Vagina (tissue), 2 donors: ENCODE measurements at regions not wholly inside any gene's neighbourhood (a gene's known extent, or its start where the extent isn't known, plus 50 kb on each side); places are given as distances from the start of the nearest gene placed in this dataset.

Experiments
- POLR2A ChIP-seq, 2 donors: fragments of 450-650 bp; IDR thresholded peaks; one replicate each; pipeline ENCODE4 v1.6.1; 2017; ENCODE audit warnings: antibody characterized with exemption in 2 of 2, mild to moderate bottlenecking in 2 of 2, moderate library complexity in 2 of 2
- TF ChIP-seq, protein P1 (sequence below), 3 experiments: fragments of 450-650 bp in 2 of 3; fragments of 200-600 bp in 1 of 3; sonication (generic) in 1 of 3; IDR thresholded peaks; one replicate each; pipeline ENCODE4 v1.5.1; 2017 to 2019; ENCODE audit warnings: antibody characterized with exemption in 3 of 3, mild to moderate bottlenecking in 2 of 3, moderate library complexity in 2 of 3

- TF ChIP-seq, protein P1, sequence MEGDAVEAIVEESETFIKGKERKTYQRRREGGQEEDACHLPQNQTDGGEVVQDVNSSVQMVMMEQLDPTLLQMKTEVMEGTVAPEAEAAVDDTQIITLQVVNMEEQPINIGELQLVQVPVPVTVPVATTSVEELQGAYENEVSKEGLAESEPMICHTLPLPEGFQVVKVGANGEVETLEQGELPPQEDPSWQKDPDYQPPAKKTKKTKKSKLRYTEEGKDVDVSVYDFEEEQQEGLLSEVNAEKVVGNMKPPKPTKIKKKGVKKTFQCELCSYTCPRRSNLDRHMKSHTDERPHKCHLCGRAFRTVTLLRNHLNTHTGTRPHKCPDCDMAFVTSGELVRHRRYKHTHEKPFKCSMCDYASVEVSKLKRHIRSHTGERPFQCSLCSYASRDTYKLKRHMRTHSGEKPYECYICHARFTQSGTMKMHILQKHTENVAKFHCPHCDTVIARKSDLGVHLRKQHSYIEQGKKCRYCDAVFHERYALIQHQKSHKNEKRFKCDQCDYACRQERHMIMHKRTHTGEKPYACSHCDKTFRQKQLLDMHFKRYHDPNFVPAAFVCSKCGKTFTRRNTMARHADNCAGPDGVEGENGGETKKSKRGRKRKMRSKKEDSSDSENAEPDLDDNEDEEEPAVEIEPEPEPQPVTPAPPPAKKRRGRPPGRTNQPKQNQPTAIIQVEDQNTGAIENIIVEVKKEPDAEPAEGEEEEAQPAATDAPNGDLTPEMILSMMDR (IDR thresholded peaks at IDR 0.05), result no peak
- TF ChIP-seq POLR2A (IDR thresholded peaks at IDR 0.05), result no peak
These were observed 185.1 kb upstream of the CCDC68 start for GRCh38 chr18:55144193-55144930.
